ENCODE measurements at regions not wholly inside any gene's neighbourhood (a gene's known extent, or its start where the extent isn't known, plus 50 kb on each side); places are given as distances from the start of the nearest gene placed in this dataset.
A peak's percentile ranks its signal among the peaks of the same experiment; 100 is the strongest.
"Not testable (repeated sequence)": the region's sequence is repeated elsewhere in the genome, so short reads cannot be mapped to it uniquely, and the experiment has no call there.

DNA sequence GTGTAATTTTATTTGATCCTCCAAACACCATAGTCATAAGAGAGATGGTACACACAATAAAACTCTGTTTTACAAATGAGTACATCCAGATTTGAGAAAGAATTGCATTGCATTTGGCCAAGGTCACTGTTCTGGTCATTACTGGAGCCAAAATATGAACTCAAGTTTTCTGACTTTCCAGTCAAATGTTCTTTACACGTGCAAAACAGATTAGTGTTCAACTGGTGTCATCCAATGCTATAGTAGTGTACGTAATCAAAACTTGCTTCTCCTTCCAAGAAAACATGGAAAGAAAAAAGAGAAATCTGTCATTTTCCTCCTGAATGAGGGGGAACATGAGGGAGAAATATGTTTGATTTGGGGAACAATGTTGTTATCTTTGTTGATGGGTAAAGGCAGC, 291.9 kb downstream of the NAF1 start:
- no peak for DNase-seq (ENCODE audit: low spot score)
- TF ChIP-seq, protein P1, sequence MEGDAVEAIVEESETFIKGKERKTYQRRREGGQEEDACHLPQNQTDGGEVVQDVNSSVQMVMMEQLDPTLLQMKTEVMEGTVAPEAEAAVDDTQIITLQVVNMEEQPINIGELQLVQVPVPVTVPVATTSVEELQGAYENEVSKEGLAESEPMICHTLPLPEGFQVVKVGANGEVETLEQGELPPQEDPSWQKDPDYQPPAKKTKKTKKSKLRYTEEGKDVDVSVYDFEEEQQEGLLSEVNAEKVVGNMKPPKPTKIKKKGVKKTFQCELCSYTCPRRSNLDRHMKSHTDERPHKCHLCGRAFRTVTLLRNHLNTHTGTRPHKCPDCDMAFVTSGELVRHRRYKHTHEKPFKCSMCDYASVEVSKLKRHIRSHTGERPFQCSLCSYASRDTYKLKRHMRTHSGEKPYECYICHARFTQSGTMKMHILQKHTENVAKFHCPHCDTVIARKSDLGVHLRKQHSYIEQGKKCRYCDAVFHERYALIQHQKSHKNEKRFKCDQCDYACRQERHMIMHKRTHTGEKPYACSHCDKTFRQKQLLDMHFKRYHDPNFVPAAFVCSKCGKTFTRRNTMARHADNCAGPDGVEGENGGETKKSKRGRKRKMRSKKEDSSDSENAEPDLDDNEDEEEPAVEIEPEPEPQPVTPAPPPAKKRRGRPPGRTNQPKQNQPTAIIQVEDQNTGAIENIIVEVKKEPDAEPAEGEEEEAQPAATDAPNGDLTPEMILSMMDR (IDR thresholded peaks at IDR 0.05; ENCODE audit: extremely low read depth, missing control alignments), result no peak

DNA sequence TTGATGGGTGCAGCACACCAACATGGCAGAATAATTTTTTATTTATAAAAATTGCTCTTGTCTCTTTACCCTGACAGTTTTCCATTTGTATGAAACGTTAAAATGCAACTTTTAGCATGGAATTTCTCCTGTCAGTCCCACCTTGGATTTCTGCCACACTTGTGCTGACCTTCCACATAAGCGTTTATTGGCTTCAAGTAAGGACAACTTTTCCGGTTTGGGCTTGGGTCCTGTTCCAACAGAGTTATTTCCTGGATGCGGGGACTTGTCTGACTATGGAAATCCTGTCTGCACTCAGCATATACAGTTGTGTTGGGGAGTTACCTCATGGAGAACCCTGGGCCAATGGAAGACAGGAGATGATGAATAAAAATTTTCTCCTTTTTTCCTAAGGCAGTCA, 294.7 kb downstream of the NAF1 start:
- TF ChIP-seq, protein P1 (IDR thresholded peaks at IDR 0.05; ENCODE audit: extremely low read depth, missing control alignments), result no peak
- no peak for DNase-seq (ENCODE audit: low spot score)

DNA sequence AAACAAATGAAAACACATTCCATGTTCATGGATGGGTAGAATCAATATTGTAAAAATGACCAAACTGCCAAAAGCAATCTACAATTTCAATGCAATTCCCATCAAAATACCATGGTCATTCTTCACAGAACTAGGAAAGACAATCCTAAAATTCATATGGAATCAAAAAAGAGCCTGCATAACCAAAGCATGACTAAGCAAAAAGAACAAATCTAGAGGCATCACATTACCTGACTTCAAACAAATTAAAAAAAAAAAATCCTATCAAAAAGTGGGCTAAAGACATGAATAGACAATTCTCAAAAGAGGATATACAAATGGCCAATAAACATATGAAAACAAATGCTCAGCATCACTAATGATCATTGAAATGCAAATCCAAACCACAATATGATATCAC, 297.5 kb downstream of the NAF1 start:
- TF ChIP-seq, protein P1 (IDR thresholded peaks at IDR 0.05; ENCODE audit: extremely low read depth, missing control alignments), result no peak

DNA sequence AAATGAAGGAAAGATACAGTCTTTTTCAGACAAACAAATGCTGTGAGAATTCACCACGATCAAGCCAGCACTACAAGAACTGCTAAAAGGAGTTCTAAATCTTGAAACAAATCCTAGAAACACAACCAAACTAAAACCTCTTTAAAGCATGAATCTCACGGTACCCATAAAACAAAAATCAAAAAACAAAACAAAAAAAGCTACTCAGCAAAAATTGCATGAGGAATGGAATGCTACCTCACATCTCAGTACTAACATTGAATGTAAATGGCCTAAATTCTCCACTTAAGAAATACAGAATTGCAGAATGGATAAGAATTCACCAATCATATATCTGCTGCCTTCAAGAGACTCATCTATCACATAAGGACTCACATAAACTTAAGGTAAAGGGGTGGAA, 300.1 kb downstream of the NAF1 start:
- no peak for DNase-seq (ENCODE audit: low spot score)
- TF ChIP-seq, protein P1 (IDR thresholded peaks at IDR 0.05; ENCODE audit: extremely low read depth, missing control alignments), result no peak

More for the DNA sequence above, 297.5 kb downstream of the NAF1 start:
- DNase-seq (ENCODE audit: low spot score), result no peak

DNA sequence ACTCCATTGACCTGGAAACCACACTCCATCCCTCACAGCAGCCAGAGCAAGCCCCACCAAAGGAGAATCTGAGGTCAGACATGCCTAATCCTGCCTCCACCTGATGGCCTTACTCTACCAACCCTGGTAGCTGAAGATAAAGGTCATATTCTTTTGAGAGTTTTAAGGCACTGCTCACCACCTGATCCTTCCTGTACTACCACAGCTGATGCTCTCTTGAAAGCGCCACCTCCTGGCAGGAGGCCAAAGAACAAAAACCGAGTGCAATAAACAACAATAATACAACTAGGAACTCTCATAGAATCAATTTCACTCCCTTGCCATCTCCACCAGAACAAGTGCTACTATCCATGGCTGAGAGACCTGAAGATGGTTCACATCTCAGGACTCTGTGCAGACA, 301.6 kb downstream of the NAF1 start:
- no peak for DNase-seq (ENCODE audit: low spot score)
- TF ChIP-seq, protein P1 (IDR thresholded peaks at IDR 0.05; ENCODE audit: extremely low read depth, missing control alignments), result peak; percentile 14

DNA sequence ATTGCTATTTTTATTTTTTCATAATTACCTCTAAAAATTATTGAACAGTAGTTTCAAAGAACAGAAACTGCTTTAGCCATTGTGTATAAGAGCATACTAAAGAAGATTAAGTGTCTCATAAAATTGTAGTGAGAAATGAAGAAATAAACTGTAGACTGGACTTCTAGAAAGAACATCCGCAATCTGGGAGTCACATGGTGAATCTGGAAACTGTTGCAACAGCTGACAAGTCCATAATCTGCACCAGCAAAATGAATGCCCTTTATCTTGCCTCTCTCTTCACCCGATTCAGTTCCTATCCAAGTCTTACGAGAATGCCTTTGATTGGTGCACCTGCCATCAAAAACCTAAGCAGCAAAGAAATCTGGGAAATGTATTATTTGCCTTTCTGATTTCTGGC, 312.9 kb downstream of the NAF1 start:
- no peak for DNase-seq (ENCODE audit: low spot score)
- TF ChIP-seq, protein P1 (IDR thresholded peaks at IDR 0.05; ENCODE audit: extremely low read depth, missing control alignments), result no peak

DNA sequence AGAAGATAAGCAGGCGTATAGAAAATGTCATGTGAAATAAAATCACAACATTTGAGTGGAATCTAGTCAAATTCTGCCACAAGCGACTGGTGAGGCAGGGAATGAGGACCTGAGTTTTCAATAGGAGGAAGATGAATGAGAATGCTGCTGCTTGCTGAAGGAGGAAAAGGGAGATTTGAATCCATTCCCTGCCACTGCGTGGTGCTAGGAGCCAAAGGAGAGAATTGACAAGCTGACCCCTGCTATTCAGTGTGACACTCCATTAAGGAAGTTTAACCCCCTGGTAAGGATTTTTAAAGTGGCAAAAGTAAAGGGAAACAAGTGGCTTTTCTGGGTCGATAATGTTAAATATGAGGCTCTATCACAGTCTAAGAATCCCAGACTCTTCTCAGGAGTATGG, 314.0 kb downstream of the NAF1 start:
- TF ChIP-seq, protein P1 (IDR thresholded peaks at IDR 0.05; ENCODE audit: extremely low read depth, missing control alignments), result no peak

DNA sequence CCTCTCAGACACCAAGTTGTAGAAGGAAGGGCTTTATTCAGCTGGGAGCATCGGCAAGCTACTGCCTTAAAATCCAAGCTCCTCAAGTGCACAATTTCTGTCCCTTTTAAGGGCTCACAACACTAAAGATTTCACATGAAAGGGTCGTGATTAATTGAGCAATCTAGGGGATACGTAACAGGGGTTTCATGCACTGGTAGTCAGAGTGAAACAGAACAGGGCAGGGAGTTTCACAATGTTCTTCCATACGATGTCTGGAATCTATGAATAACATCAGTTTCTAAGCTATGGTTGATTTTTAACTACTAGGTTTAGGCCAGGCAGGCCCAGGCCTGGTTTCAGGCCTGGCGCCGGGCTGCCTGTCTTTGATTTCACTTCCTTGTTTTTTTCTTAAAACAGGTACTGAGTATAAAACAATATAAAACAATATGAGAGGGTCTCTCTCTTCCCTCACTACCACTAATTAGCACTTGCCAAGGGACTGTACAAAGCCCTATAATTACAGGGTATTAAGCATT, 315.4 kb downstream of the NAF1 start:
- DNase-seq (ENCODE audit: low spot score), result not testable (repeated sequence)

More for the DNA sequence above, 314.0 kb downstream of the NAF1 start:
- no peak for DNase-seq (ENCODE audit: low spot score)
